H1 (cell line): ENCODE measurements at regions not wholly inside any gene's neighbourhood (a gene's known extent, or its start where the extent isn't known, plus 50 kb on each side); places are given as distances from the start of the nearest gene placed in this dataset.

Experiments
- CTCF ChIA-PET: fragments of 300-600 bp; sonication (Branson Sonifier 250); formaldehyde crosslinking; loops from one replicate; lab custom pipeline; 2021; ENCODE audit not compliant: partially characterized antibody; lab: Charles Lee
- POLR2A ChIA-PET: fragments of 300-600 bp; sonication (Branson Sonifier 250); formaldehyde crosslinking; loops from one replicate; lab custom pipeline; 2021; ENCODE audit warnings: inconsistent platforms; ENCODE audit not compliant: partially characterized antibody; lab: Charles Lee
- DNase-seq, 2 experiments: peaks; one replicate each; pipeline versions ENCODE4 v3.0.0 to v3.0.0-alpha.2; 2010 to 2022; ENCODE audit warnings: low spot score in 2 of 2, low read depth in 1 of 2, mixed read lengths in 1 of 2
- FAIRE-seq: peaks from 2 replicates; lab custom pipeline; 2011; peaks lifted over from hg19 to GRCh38; lab: Jason Lieb, UNC
- H2AFZ ChIP-seq: 2 replicates; pipeline ENCODE4 v1.8.1; 2012; ENCODE audit warnings: low read length, inconsistent platforms
- H2AK5ac ChIP-seq: 2 replicates; pipeline ENCODE4 v1.6.1; 2013; ENCODE audit warnings: low read depth, low read length
- H2BK120ac ChIP-seq: replicated peaks from 2 replicates; pipeline ENCODE3; 2013; ENCODE audit warnings: low read depth, low read length, inconsistent platforms
- H2BK12ac ChIP-seq: 2 replicates; pipeline ENCODE4 v1.6.1; 2013; ENCODE audit warnings: low read depth, low read length
- H2BK15ac ChIP-seq: 2 replicates; pipeline ENCODE4 v1.6.1; 2013; ENCODE audit warnings: low read length
- H2BK20ac ChIP-seq: 2 replicates; pipeline ENCODE4 v1.6.1; 2013; ENCODE audit warnings: low read length
- H2BK5ac ChIP-seq: 2 replicates; pipeline ENCODE4 v1.6.1; 2013; ENCODE audit warnings: low read depth, low read length
- H3K14ac ChIP-seq: 2 replicates; pipeline ENCODE4 v1.6.1; 2013; ENCODE audit warnings: inconsistent platforms; ENCODE audit not compliant: insufficient read length
- H3K18ac ChIP-seq: 2 replicates; pipeline ENCODE4 v1.6.1; 2013; ENCODE audit warnings: low read length; ENCODE audit errors: extremely low read depth
- H3K23ac ChIP-seq: 2 replicates; pipeline ENCODE4 v1.6.1; 2013; ENCODE audit warnings: inconsistent platforms; ENCODE audit not compliant: insufficient read length
- H3K23me2 ChIP-seq: 2 replicates; pipeline ENCODE4 v1.6.1; 2013; ENCODE audit warnings: low read depth, low read length
- H3K27ac ChIP-seq: 2 replicates; pipeline ENCODE4 v1.6.1; 2011; ENCODE audit warnings: low read depth, low read length, inconsistent platforms
- H3K27me3 ChIP-seq, 4 experiments: replicated peaks in 1 of 4; 1 replicate in 1 of 4; 2 replicates in 3 of 4; pipeline versions ENCODE4 v1.6.1 to v1.8.1; 2011 to 2013; ENCODE audit warnings: low read length in 3 of 4, mild to moderate bottlenecking in 3 of 4, inconsistent platforms in 2 of 4, mixed read lengths in 2 of 4, moderate library complexity in 1 of 4; ENCODE audit not compliant: control insufficient read depth in 3 of 4, insufficient read depth in 3 of 4; ENCODE audit errors: extremely low read depth in 1 of 4
- H3K36me3 ChIP-seq, 4 experiments: 2 replicates each; pipeline versions ENCODE4 v1.6.1 to v1.8.1; 2011 to 2013; ENCODE audit warnings: mild to moderate bottlenecking in 4 of 4, low read length in 3 of 4, moderate library complexity in 2 of 4, control low read depth in 1 of 4, inconsistent platforms in 1 of 4; ENCODE audit not compliant: insufficient read depth in 4 of 4, control insufficient read depth in 2 of 4
- H3K4ac ChIP-seq: replicated peaks from 2 replicates; pipeline ENCODE3; 2013; ENCODE audit warnings: low read length, low read depth, mixed read lengths, inconsistent platforms; ENCODE audit not compliant: insufficient read length
- H3K4me1 ChIP-seq, 4 experiments: replicated peaks in 1 of 4; 1 replicate in 1 of 4; 2 replicates in 3 of 4; pipeline versions ENCODE4 v1.6.1 to v1.8.1; 2011 to 2013; ENCODE audit warnings: low read length in 3 of 4, inconsistent platforms in 2 of 4, mixed read lengths in 1 of 4; ENCODE audit not compliant: insufficient read depth in 4 of 4, control insufficient read depth in 3 of 4
- H3K4me2 ChIP-seq, 2 experiments: 2 replicates each; pipeline versions ENCODE4 v1.6.1 to v1.8.1; 2011 to 2013; ENCODE audit warnings: low read depth in 2 of 2, low read length in 2 of 2, control low read depth in 1 of 2, inconsistent platforms in 1 of 2, mild to moderate bottlenecking in 1 of 2; ENCODE audit not compliant: insufficient read depth in 1 of 2
- H3K4me3 ChIP-seq, 4 experiments: fragments of 200-600, 300-600 bp in 1 of 4; sonication (generic), shearing (Covaris generic), sonication (Bioruptor Twin) in 1 of 4; 2 replicates each; pipeline versions ENCODE4 v1.5.1 to v1.8.1; 2011 to 2016; ENCODE audit warnings: low read length in 4 of 4, low read depth in 3 of 4, control low read depth in 2 of 4, inconsistent platforms in 2 of 4, mild to moderate bottlenecking in 2 of 4, mixed read lengths in 1 of 4, moderate library complexity in 1 of 4; ENCODE audit not compliant: insufficient read depth in 2 of 4; ENCODE audit errors: extremely low read depth in 1 of 4
- H3K56ac ChIP-seq: replicated peaks from 2 replicates; pipeline ENCODE3; 2013; ENCODE audit warnings: low read depth, mild to moderate bottlenecking, mixed read lengths, low read length, inconsistent platforms; ENCODE audit not compliant: insufficient read length
- H3K79me1 ChIP-seq: 2 replicates; pipeline ENCODE4 v1.6.1; 2013; ENCODE audit warnings: low read depth, low read length, control low read depth
- H3K79me2 ChIP-seq, 2 experiments: 2 replicates each; pipeline versions ENCODE4 v1.6.1 to v1.8.1; 2012 to 2013; ENCODE audit warnings: low read length in 2 of 2, mild to moderate bottlenecking in 2 of 2, inconsistent platforms in 1 of 2; ENCODE audit not compliant: insufficient read depth in 2 of 2, control insufficient read depth in 1 of 2
- H3K9ac ChIP-seq, 4 experiments: replicated peaks in 1 of 4; 1 replicate in 1 of 4; 2 replicates in 3 of 4; pipeline versions ENCODE4 v1.6.1 to v1.8.1; 2011 to 2013; ENCODE audit warnings: low read depth in 3 of 4, low read length in 3 of 4, control low read depth in 2 of 4, mild to moderate bottlenecking in 2 of 4, moderate library complexity in 2 of 4, inconsistent platforms in 1 of 4; ENCODE audit errors: extremely low read depth in 1 of 4
- H3K9me3 ChIP-seq, 2 experiments: 2 replicates each; pipeline versions ENCODE4 v1.6.1 to v1.8.1; 2012 to 2013; ENCODE audit warnings: mild to moderate bottlenecking in 2 of 2, moderate library complexity in 2 of 2, control low read depth in 1 of 2, inconsistent platforms in 1 of 2, low read depth in 1 of 2, low read length in 1 of 2, mixed read lengths in 1 of 2; ENCODE audit not compliant: insufficient read depth in 2 of 2
- H4K20me1 ChIP-seq, 2 experiments: replicated peaks in 1 of 2; 2 replicates each; pipeline versions ENCODE3 to v1.8.1; 2011 to 2013; ENCODE audit warnings: inconsistent platforms in 2 of 2, low read length in 2 of 2, mild to moderate bottlenecking in 1 of 2; ENCODE audit not compliant: insufficient read depth in 2 of 2, control insufficient read depth in 1 of 2
- H4K5ac ChIP-seq: 2 replicates; pipeline ENCODE4 v1.6.1; 2013; ENCODE audit warnings: low read length, low read depth, mixed read lengths, inconsistent platforms; ENCODE audit not compliant: insufficient read length
- H4K8ac ChIP-seq: 2 replicates; pipeline ENCODE4 v1.8.0; 2013; ENCODE audit warnings: mild to moderate bottlenecking, moderate library complexity, low read length, inconsistent platforms; ENCODE audit not compliant: insufficient read depth; ENCODE audit errors: extremely low read depth
- H4K91ac ChIP-seq: replicated peaks from 2 replicates; pipeline ENCODE3; 2013; ENCODE audit warnings: low read length, mixed read lengths, inconsistent platforms; ENCODE audit not compliant: insufficient read length
- BRCA1 ChIP-seq: IDR thresholded peaks from 2 replicates; pipeline ENCODE4 v1.6.1; 2012; ENCODE audit warnings: low read depth, low read length, improper control_type of control experiment
- EGR1 ChIP-seq: IDR thresholded peaks from 2 replicates; pipeline ENCODE4 v1.6.1; 2011; ENCODE audit warnings: low read depth, low read length, borderline replicate concordance
- FOSL1 ChIP-seq: IDR thresholded peaks from 2 replicates; pipeline ENCODE4 v1.6.1; 2011; ENCODE audit warnings: mild to moderate bottlenecking, low read depth, low read length, moderate library complexity; ENCODE audit not compliant: insufficient read depth
- NANOG ChIP-seq: IDR thresholded peaks from 2 replicates; pipeline ENCODE4 v1.6.1; 2011; ENCODE audit warnings: low read length, low read depth, mild to moderate bottlenecking, inconsistent platforms; ENCODE audit not compliant: insufficient read depth, poor library complexity, severe bottlenecking
- POU5F1 ChIP-seq: IDR thresholded peaks from 2 replicates; pipeline ENCODE4 v1.6.1; 2011; ENCODE audit warnings: low read depth, mild to moderate bottlenecking, low read length, moderate library complexity
- RAD21 ChIP-seq, 2 experiments: IDR thresholded peaks in 1 of 2; conservative IDR thresholded peaks in 1 of 2; 2 replicates each; pipeline ENCODE4 v1.6.1; 2011; ENCODE audit warnings: low read depth in 2 of 2, low read length in 2 of 2, improper control_type of control experiment in 1 of 2, inconsistent platforms in 1 of 2, mild to moderate bottlenecking in 1 of 2, moderate library complexity in 1 of 2
- SIN3A ChIP-seq, 2 experiments: IDR thresholded peaks in 1 of 2; conservative IDR thresholded peaks in 1 of 2; 2 replicates each; pipeline ENCODE4 v1.6.1; 2011 to 2012; ENCODE audit warnings: low read length in 2 of 2, improper control_type of control experiment in 1 of 2, low read depth in 1 of 2, mild to moderate bottlenecking in 1 of 2
- SIX5 ChIP-seq: IDR thresholded peaks from 2 replicates; pipeline ENCODE4 v1.6.1; 2011; ENCODE audit warnings: mild to moderate bottlenecking, low read depth, low read length
- YY1 ChIP-seq: IDR thresholded peaks from 2 replicates; pipeline ENCODE4 v1.6.1; 2011; ENCODE audit warnings: low read depth, mild to moderate bottlenecking, low read length
- WGBS, 2 experiments: shearing (Covaris generic) in 1 of 2; methylation state at CpG; one replicate each; pipeline versions ENCODE4 v1.1.6 to v1.1.7; 2013 to 2015; ENCODE audit warnings: low lambda C conversion rate in 2 of 2, mixed read lengths in 2 of 2, inconsistent platforms in 1 of 2, low coverage in 1 of 2, missing lambda C conversion rate in 1 of 2; ENCODE audit not compliant: insufficient replicate concordance in 2 of 2, insufficient coverage in 1 of 2, insufficient read length in 1 of 2; ENCODE audit errors: extremely low coverage in 1 of 2, missing lambda C conversion rate in 1 of 2; 5-methylcytosine and 5-hydroxymethylcytosine counted together
- TF ChIP-seq, protein P1 (sequence below): IDR thresholded peaks from 2 replicates; pipeline ENCODE4 v1.6.1; 2012; ENCODE audit warnings: inconsistent platforms
- TF ChIP-seq, protein P2 (sequence below): IDR thresholded peaks from 2 replicates; pipeline ENCODE4 v1.6.1; 2012; ENCODE audit warnings: inconsistent platforms

DNA sequence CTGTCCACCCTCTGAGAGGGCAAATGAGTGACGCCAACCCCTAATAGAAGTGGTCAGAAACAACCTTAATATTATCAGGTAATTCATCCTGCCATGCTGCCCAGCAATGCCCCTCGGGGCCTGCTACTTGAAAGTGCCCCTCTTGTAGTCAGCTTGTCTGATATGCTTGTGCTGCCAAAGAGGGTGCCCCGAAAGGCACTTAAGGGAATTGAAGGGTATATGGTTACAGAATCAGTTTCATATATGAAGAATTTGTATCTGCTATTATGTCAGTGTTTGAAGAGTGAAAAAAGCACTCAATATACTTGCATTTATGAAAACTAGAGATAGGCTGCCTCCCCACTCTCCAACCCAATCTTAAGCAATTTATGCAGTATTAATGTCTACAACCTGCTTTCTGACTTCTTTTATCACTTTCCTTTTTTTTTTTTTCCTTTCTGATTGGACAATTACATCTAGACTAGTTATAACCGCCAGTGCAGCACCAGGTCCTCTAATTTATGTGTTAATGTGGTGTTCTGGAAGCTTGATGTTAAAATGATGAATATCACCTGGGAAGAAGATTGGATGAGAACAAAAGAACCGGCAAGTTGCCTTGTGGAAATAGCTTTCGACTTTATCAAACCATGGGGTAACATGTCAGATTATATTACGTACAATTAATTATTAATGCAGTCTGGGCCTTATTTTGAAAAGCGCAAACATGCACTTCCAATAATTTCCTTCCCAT lies 646.9 kb upstream of the ACVR2A start:
- Histone ChIP-seq H3K23me2 (no peaks in the 10 kb centered on the region), H3K56ac (no peak overlapping the region), H2AFZ (no peak overlapping the region), H3K27ac (no peak overlapping the region), H4K8ac (no peak overlapping the region), H4K5ac (no peak overlapping the region), H3K9me3 (no peaks in the 10 kb centered on the region), H3K4me2 (no peak overlapping the region), H3K9ac (no peak overlapping the region), H4K20me1 (no peaks in the 10 kb centered on the region), H4K91ac (no peak overlapping the region), H3K18ac (no peak overlapping the region), H2BK5ac (no peak overlapping the region), H3K4ac (no peak overlapping the region), H3K27me3 (no peaks in the 10 kb centered on the region), H3K4me1 (peaks cover 0 to 14% (median 6%) of the 10 kb centered on the region in 4 experiments; a peak in 3 of 7 replicates), H3K79me1 (no peaks in the 10 kb centered on the region), H3K23ac (no peak overlapping the region), H3K79me2 (no peaks in the 10 kb centered on the region), H3K14ac (no peak overlapping the region), H2AK5ac (no peak overlapping the region), H2BK120ac (no peak overlapping the region), H3K36me3 (no peaks in the 10 kb centered on the region), H2BK20ac (no peak overlapping the region), H3K4me3 (no peak overlapping the region), H2BK12ac (no peak overlapping the region), H2BK15ac (no peak overlapping the region)
- ChIA-PET POLR2A (no interaction called here), CTCF (interaction anchor here (0.6 to 1.6 kb wide), 3 partner anchors 12 to 724 kb away, joined by 3 to 4 read pairs (median 4); no protein-coding TSS in a partner anchor)
- DNase-seq (no peak), FAIRE-seq (no peak)
- WGBS, 2 experiments, result 91% methylated on average over 8 of the region's 8 CpGs; no CpG with 5 or more reads in 1 of the 2 experiments
- TF ChIP-seq FOSL1, result no peak
- no peak for TF ChIP-seq BRCA1
- no peak for TF ChIP-seq SIX5
- no peak for TF ChIP-seq EGR1
- TF ChIP-seq POU5F1, result no peak
- TF ChIP-seq, protein P1, sequence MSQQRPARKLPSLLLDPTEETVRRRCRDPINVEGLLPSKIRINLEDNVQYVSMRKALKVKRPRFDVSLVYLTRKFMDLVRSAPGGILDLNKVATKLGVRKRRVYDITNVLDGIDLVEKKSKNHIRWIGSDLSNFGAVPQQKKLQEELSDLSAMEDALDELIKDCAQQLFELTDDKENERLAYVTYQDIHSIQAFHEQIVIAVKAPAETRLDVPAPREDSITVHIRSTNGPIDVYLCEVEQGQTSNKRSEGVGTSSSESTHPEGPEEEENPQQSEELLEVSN, result no peak
- TF ChIP-seq, protein P2, sequence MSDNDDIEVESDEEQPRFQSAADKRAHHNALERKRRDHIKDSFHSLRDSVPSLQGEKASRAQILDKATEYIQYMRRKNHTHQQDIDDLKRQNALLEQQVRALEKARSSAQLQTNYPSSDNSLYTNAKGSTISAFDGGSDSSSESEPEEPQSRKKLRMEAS, result no peak
- TF ChIP-seq RAD21 (IDR thresholded peaks at IDR 0.05 in 1 of 2, conservative IDR thresholded peaks at IDR 0.05 in 1 of 2; ENCODE audit: low read depth in 2 of 2, low read length in 2 of 2), result no peak
- TF ChIP-seq YY1, result no peak
- no peak for TF ChIP-seq SIN3A (conservative IDR thresholded peaks at IDR 0.05 in 1 of 2, IDR thresholded peaks at IDR 0.05 in 1 of 2; ENCODE audit: low read depth in 1 of 2, low read length in 2 of 2)
- TF ChIP-seq NANOG, result no peak
